HS-27A (cell line): ENCODE measurements at regions not wholly inside any gene's neighbourhood (a gene's known extent, or its start where the extent isn't known, plus 50 kb on each side); places are given as distances from the start of the nearest gene placed in this dataset.

Source experiments
- DNase-seq: peaks from one replicate; pipeline ENCODE4 v3.0.0-alpha.2; 2012; ENCODE audit warnings: low read depth, missing footprints

DNA sequence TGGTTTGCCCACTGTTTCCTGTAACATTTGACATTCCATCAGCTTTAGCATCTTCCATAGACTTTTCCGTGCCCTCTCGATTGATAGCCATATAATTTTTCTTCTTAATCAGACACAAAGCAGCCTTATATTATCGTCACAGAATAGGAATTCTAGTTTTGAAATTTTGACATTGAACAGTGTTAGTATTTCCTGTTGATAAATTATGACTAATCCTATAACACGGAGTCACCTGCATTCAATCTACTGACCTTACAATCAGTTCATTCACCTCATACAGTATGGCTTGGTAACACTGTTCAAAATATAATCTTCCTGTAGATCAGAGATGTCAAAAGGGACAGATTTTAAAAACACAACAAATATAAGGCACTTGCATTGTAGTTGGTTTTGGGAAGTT lies 423.7 kb downstream of the C3orf38 start:
- no peak for DNase-seq

DNA sequence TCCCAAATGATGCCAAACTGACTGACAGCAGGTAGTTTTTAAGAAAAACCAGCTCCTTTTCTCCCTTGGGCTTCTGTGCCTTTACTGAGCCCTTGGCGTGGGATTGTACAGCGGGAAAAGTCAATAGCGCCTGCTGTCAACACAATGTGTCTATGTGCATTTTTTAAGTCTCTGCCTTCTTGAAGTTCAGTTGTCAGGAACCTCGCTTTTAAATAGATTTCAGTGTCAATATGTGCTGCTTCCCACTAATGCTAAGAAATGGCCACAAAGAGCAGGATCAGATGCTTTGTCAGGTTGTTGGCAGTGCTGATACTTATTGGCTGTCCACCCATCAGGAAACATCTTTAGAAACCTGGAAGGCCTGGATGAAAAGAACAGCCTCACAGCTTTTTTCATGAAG lies 424.4 kb downstream of the C3orf38 start:
- no peak for DNase-seq

DNA sequence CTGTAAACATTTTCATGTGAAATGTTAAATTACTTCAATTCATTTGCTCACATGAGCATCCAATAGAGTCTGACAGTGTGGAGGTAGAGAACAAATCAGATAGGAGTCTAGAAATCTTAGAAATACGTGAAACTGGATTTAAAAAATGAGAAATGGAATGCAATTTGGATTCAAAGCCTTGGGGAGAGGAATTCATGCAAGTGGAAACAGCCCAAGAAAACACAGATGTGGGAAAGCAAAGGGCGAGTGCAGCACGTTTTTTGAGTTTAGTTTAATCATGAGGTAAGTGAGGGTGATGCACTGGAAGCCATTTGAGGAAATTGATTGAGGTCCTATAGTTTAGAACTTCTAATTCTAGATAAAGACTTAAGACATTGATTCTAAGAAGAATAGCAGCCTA lies 434.7 kb downstream of the C3orf38 start:
- no peak for DNase-seq

DNA sequence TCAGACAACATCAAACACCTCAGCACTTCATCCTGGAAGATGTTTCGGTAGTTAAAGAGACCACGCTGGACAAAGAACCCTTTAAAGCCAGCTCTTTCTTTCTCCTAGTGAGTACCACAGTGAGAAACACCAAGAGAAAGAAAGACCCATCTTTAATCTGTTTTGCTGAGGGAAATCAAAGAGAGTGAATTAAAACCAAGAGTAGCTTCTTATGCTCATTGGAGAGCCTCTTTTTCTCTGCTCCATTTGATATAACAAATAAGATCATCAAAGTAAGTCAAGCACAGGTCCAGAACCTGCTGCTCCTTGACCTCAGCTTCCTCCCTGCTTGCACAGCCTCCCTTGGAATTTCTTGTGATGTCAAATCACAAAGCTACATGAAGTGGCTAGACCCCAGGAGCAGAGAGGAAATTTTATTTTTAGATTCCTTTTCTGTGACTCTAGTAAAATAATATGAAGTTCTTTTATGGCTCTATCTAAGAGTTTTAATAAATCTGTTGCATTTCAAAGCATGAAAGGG lies 436.4 kb downstream of the C3orf38 start:
- DNase-seq = no peak

DNA sequence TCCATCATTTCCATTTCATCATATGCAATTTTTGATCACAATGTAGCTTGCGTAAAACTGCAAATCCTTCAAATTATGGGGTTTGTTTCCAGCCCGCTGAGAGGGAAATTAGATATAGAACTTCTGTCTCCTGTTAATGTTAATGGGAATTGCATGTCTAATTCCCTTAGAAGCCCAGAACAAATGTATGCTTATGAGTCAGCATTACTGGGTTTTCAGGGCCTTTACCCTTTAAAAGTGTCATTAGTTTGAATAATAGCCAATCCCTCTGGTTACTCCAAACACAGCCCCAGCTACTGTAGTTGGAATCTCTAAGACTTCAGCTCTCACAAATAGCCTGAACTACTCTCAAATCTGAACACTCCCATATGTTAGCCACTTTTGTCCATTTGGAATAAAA lies 439.4 kb downstream of the C3orf38 start:
- no peak for DNase-seq

DNA sequence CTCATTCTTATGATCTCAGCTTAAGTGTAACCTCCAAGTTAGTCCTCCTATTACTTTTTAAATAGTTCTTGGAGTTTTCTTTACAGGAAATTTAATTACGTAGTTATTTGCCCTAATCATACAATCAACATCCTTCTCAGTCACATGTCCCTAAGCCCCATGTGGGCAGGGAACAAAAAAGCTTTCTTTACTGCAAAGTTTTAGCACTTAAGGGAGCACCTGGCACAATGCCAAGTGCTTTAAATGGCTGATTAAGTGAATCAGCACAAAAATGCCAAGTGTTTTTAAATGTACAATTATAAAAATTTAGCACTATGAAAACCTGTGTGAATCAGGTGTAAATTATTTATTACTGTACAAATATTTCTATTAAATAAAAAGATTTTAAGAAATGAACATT lies 445.3 kb downstream of the C3orf38 start:
- no peak for DNase-seq

DNA sequence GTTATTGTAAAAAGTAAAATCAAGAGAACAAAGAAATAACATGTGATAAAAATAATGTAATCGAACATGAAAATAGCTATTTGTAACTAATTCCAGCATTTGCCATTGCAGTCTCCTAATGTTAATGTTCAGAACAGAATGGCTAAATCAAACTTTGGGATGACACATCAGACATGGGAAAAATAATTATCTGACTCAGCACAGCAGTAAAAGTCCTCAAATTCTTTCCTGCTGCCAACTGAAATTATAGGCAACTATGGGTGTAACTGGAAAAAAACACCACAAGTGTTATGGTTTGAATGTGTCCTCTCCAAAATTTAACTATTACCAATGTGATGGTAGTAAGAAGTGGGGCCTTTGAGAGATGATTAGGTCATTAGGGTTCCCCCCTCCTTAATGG lies 446.7 kb downstream of the C3orf38 start:
- no peak for DNase-seq

DNA sequence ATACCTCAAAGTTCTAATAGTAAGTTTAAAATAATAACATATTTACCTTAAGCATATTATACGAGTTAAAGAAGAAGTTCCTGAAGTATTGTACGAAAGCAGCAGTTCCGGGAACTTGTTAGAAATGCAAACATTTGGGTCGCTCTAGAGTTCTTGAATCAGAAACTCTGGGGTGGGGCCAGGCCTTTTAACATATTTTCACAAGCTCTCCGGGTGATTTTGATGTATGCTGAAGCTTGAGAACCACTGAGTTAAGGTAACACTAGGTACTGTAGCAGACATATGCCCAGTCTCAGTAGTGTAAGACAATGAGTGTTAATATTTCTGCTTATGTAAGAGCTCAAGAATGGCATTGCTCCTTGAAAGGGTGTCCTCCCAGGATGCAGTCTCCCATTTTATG lies 461.1 kb downstream of the C3orf38 start:
- DNase-seq = no peak

DNA sequence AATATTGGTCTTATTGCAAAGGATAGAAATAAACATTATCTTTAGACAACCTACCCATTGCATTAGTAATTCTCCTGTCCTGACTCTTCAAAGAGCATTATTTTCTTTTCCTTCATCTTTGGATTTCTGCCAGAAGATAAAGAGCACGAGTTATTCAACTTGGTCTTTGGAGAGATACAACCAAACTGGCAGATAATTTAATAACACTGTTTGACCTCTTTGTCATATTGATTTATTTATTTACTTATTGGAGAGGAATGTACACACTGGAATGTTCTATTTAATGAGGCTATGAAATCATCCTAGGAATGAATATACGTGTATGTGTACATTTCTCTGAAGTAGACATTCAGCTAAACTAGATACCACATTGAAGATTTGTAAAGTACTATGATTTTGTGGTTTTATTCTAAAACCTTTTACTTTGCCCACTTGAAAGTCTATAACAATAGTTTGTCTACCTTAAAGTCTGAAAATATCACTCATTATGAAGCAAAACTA lies 462.1 kb downstream of the C3orf38 start:
- peak; percentile 22 for DNase-seq

DNA sequence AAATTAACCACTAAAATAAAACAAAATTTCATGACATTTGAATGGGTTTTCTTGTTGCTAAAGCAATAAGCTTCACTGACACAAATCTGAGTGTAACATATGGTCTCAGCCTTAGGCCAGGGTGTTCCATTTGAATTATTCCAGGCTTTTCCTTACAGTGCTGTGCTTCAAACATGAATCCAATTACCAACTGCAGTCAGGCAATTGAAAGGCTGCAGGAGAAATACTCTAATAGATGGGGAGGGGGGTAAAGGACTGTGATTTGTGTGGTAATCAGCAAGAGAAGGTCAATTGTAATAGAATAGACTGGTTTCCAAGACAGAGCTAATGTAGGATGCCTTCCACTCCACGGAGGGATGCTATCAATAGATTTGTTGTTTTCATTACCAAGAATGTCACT lies 466.7 kb downstream of the C3orf38 start:
- DNase-seq = no peak

DNA sequence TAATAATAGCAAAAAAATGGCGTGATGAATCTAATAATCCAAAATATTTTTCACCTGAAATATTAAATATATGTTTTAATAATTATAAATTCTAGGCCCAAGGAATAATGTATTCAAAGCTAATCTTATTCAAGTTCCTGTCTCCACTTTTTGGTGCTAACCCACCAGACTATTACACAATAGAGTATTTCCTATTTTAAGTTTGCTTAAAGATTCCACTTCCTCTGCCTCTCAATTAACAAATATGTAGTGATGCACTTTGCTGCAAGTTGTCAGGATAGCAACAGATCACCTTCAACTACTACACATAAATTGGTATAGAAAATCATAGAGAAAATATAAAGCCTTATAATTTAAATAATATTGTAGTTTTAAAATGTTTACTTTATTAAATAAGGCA lies 467.5 kb downstream of the C3orf38 start:
- no peak for DNase-seq

DNA sequence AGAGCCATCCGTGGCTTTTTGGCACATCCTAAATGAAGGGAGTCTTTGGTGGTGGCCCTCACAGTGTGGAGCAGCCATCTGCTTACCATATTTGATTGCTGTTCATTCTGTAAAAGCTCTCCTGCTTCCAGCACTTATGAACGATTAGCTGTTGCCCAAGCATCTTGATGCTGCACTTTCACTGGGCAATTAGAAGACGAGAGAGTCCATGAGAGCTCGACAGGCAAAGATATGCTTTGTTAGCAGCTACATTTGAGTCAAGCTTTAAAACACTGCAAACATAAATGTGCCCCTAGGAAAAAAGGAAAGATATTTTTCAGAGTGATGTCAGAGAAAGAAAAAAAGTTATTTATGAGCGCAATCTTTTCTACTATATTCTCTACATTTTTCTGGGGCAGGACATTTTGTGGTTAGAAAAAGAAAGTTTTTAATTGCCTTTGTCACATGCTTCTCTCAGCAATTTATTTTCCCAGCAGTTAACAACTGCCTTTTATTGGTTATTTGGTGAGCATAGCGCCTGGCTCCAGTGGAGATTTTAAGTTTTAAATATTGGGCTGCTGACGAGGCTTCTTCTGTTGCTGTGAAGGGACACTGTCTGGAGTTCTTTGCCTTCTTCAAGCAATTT lies 468.4 kb downstream of the C3orf38 start:
- no peak for DNase-seq

DNA sequence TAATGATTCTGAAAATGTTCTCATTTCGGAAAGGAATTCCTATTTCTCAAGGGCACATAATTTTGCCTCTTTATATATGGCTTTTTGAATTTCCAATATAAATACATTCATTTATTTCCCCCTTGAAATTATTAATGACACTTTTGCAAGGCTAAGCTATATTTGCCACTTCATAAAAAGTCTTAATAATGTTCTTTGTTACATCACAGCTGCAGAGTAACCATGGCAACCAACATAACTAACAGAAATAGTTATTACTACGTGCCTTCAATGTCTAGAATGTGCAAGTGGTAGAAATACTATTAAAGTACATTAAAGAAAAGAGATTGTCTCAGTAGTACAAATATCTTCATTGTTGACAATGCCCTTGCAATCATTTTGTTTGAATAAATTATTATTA lies 471.8 kb downstream of the C3orf38 start:
- no peak for DNase-seq

DNA sequence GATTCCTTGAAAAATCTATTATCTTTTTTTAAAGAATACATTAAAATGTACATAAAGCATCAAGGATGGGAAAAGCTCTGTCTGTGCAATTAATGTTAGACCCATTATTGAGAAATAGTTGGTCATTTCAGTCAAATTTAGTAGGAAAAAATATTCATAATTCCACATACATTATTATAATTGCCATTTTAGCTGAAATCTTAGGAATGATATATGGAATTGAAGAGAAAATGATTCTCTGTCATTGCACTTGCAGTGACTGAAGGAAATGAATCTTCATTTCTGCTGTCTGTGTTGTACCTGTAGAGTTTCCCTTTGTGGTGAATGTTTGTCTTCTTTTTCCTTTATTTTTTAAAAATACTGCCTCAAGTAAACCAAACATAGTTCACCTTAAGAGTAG lies 473.9 kb downstream of the C3orf38 start:
- DNase-seq = no peak

DNA sequence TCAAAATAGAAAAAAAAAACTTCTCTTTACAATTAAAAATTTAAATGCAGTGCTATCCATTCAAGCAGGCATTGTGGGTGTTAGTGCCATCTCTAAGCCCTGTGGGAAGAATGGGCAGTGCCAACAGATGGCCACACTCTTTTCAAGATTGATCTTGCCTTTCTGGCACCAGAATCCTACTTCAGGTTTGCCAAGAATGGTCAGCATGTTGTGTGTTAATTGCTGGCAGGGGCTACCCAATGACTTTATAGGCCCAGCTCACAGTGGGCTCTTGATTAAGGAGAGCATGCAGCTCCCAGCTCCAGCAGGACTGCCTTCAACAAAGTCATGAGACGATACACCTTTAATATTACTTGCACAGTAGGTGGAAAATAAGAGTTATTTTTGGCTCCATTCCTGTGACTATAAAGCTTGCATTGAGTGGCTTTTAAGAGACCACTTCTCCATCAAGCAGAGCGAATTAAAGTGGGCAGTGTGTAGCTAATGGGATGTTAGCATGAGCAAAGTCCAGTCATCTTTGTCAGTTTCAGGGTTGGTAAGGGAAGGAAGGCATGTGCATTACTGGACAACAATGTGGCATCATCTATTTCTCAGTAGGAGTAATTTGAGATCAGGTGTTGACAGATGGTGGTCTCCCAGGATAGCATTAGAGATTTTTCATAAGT lies 476.8 kb downstream of the C3orf38 start:
- DNase-seq = no peak

DNA sequence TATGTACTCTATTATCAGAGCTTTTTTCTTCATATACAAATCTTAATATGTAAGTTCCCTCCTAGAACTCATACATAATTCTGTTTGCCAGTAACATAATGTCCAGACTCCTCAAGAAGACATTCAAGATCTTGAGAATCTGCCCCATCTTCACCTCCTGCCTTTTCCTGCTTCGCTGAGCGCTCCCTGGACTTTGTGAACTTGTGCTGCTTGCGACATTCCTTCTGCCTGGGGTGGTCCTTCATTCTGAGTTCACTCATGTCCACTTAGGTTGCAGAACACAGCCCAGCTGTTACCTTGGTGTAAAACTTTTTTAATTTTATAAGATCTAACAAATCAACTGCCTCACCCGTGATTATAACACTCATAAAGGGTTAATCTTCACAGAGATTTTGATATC lies 478.5 kb upstream of the EPHA3 start:
- DNase-seq = no peak

DNA sequence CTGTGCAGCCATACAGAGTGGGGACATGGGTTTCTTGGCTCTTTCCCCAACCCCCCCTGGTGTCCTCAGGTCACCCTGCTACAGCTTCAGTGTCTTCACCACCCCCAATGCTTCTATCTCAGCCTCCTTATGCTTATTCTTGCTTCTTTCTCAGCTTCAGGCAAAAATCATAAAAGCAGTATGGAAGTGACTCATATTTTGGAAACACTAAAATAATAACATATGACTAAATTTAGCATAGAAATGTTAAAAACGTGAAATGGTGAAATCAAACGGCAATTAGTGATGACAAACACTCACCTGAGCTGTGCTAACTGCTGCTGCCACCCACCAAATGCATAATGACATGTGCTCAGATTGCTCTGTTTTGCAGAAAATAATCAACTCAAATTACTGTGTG lies 475.2 kb upstream of the EPHA3 start:
- DNase-seq = no peak

DNA sequence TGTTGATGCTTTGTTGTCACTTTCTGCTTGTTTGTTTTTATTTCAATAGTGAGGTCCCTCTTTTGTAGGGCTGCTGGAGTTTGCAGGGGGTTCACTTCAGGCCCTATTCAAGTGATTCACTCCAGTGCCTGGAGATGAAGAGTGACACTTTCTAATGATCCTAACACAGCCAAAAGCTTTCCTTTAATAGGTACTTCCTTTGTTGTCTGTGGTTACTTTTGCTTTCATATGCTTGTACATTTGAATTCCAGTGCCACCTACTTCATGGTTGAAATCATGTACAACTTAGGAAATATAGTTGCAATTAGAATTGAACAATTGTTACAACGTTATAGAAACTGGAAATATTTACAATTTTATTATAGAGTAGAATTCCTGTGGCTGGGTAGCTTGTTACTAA lies 466.8 kb upstream of the EPHA3 start:
- DNase-seq = no peak

DNA sequence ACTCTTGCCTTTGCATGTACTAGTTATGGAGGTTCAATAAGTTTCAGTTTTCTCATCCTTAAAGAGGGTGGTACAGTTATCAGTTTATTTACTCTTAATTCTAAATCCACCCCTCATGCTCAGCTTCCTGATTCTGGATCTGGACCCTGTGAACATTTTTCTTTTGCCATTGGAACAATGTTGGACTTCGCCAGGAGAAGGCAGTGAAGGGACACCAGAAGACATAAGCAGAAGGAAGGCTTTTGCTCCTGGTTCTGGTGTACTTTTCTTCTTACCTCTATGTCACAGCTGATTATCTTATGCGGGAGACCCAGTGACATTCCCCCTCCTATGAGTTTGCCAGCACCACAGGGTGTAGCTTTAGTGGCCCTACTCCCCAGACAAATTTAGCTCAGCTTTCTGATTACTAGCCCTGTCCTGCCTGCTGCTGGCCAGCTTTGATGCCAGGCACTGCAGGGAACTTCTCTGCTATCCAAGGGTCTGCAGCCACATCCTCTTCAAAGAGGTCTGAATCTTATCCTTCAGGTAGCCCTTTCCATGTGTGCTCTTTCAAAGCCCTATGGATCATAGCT lies 466.3 kb upstream of the EPHA3 start:
- no peak for DNase-seq

DNA sequence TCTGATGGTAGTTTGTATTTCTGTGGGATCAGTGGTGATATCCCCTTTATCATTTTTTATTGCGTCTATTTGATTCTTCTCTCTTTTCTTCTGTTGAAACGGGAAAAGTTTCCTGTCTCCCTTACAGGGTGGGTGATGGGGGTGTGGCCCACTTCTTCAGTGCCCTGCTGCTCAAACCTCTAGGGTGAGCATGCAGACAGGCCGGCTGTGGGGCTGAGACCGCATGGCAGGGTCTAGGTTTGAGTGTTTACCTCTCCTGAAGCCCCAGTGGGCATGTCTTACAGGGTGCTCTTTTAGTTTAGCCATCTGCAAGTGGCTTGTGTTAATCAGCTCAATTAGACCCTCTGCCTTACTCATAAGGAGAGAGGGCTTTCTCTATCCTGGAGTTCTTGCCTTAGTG lies 450.0 kb upstream of the EPHA3 start:
- DNase-seq = no peak

DNA sequence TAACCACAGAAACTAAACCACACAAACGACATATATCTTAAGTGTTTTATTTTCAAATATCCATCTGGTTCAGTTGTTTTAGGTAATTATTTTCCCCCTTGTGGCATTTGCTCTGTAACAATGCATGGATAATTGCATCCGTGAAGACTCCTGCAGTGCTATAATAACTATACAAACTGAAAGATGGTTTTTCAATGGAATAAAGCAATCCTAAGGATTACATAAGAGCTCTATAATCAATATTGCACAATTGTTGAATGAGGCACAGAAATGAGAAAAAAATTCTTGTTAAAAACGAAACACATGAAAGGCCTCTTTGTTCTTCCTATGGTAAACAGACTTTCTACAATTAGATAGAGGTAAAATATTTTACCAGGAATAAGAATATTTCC lies 446.0 kb upstream of the EPHA3 start:
- no peak for DNase-seq

DNA sequence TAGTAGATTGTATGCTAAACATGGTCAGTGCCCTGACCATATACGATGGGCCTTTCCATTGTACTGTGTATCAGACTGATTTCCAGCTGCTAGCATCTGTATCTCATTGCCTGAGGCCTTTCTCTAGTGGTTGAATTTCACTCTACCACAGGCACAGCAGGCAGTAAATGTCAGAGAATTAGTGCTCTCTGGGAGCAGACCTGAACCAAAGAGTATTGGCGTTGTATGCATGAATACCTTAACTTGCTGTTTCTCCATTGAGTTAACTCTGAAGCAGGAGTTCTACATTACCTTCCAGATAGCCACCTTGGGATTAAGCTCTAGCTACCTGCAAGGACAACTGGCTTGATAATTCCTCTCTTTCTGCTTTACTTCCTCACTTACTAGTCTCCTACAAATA lies 439.2 kb upstream of the EPHA3 start:
- no peak for DNase-seq

DNA sequence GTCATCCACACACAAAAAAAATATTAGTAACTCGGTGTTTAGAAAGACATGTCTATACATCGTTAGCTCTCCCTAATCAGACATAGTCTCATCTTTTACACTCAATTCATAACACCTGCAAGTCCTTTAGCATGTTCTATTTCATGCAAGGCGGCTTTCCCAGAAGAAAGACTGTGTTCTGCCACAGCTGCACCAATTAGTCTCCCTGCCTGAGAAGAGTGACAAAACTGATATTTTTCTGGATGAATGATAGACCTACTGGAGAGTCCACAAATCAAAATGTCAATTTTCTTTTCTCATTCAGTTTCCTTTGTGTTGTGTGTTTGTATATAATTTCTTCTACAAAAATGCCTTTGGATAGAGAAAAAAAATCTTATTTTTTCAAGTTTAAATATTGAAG lies 435.8 kb upstream of the EPHA3 start:
- DNase-seq = no peak

DNA sequence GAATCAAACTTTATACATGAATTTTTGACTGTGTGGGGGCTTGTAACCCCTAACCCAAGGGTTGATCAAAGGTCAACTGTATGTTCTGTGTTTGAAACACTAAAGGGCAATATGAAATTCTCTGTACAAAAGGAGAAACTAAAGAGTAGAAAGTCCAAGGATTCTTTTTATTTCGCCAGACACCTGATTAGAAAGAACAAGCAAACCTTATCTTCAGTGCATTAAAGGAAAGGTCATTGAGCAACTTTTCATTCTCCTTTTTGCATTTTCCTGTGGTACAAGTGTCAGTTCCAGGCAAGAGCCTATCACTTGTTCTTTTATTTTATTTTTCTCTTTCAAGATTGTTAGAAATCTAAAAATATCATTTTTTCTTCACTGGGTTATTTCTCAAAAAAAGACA lies 430.1 kb upstream of the EPHA3 start:
- DNase-seq = no peak
